WTC11 (cell line): ENCODE measurements at regions not wholly inside any gene's neighbourhood (a gene's known extent, or its start where the extent isn't known, plus 50 kb on each side); places are given as distances from the start of the nearest gene placed in this dataset.

ENCODE experiments used
- ATAC-seq: fragments of 200-7000 bp; cut with Tn5 transposase; 2 replicates; pipeline ENCODE4 v1.10.0; 2021; ENCODE audit warnings: mild to moderate bottlenecking, moderate library complexity
- CTCF ChIA-PET: fragments of 300-600 bp; sonication (Branson Sonifier 250); formaldehyde crosslinking; loops from one replicate; lab custom pipeline; 2021; ENCODE audit warnings: antibody characterized with exemption; lab: Charles Lee
- POLR2A ChIA-PET: fragments of 350-600 bp; sonication (Branson Sonifier 250); formaldehyde crosslinking; loops from one replicate; lab custom pipeline; 2021; ENCODE audit warnings: antibody characterized with exemption; lab: Charles Lee
- DNase-seq: peaks from one replicate; pipeline ENCODE4 v3.0.0; 2021; ENCODE audit warnings: low spot score
- H3K27ac Mint-ChIP-seq: 2 replicates; pipeline ENCODE4 v1.8.0; 2021; ENCODE audit warnings: mixed read lengths
- H3K27me3 Mint-ChIP-seq: 2 replicates; pipeline ENCODE4 v1.8.0; 2021; ENCODE audit warnings: low read depth, mild to moderate bottlenecking, moderate library complexity, mixed read lengths
- H3K36me3 Mint-ChIP-seq: 2 replicates; pipeline ENCODE4 v1.8.0; 2021; ENCODE audit warnings: mixed read lengths
- H3K4me1 Mint-ChIP-seq: 2 replicates; pipeline ENCODE4 v1.8.0; 2022; ENCODE audit warnings: mixed read lengths
- H3K4me3 Mint-ChIP-seq: 2 replicates; pipeline ENCODE4 v1.8.0; 2021; ENCODE audit warnings: mild to moderate bottlenecking, moderate library complexity, mixed read lengths
- H3K9me3 Mint-ChIP-seq: 2 replicates; pipeline ENCODE4 v1.8.0; 2021; ENCODE audit warnings: mixed read lengths
- E2F5 ChIP-seq: sonication (generic); formaldehyde crosslinking; IDR thresholded peaks from 2 replicates; pipeline ENCODE4 v1.8.1; 2022; ENCODE audit warnings: mild to moderate bottlenecking, moderate library complexity, missing genetic modification reagents
- GRHL2 ChIP-seq: fragments of 250-450 bp; sonication (Bioruptor Pico); IDR thresholded peaks from 2 replicates; pipeline ENCODE4 v1.8.0; 2022; ENCODE audit warnings: mild to moderate bottlenecking, moderate library complexity; ENCODE audit not compliant: insufficient replicate concordance, severe bottlenecking
- MAX ChIP-seq: sonication (generic); formaldehyde crosslinking; IDR thresholded peaks from 2 replicates; pipeline ENCODE4 v1.8.0; 2022; ENCODE audit warnings: mild to moderate bottlenecking, missing genetic modification reagents
- MLX ChIP-seq: sonication (generic); formaldehyde crosslinking; IDR thresholded peaks from 2 replicates; pipeline ENCODE4 v1.8.1; 2023; ENCODE audit warnings: mild to moderate bottlenecking, missing genetic modification reagents, moderate library complexity
- PREB ChIP-seq: sonication (generic); formaldehyde crosslinking; IDR thresholded peaks from 2 replicates; pipeline ENCODE4 v1.8.1; 2022; ENCODE audit warnings: mild to moderate bottlenecking, missing genetic modification reagents, moderate library complexity, borderline replicate concordance
- RELA ChIP-seq: sonication (generic); formaldehyde crosslinking; IDR thresholded peaks from 2 replicates; pipeline ENCODE4 v1.8.1; 2022; ENCODE audit warnings: missing genetic modification reagents, mild to moderate bottlenecking, borderline replicate concordance
- TCF7 ChIP-seq: sonication (generic); formaldehyde crosslinking; IDR thresholded peaks from 2 replicates; pipeline ENCODE4 v1.8.0; 2022; ENCODE audit warnings: mild to moderate bottlenecking, low read depth, missing genetic modification reagents, moderate library complexity
- TEAD4 ChIP-seq: sonication (generic); formaldehyde crosslinking; IDR thresholded peaks from 2 replicates; pipeline ENCODE4 v1.8.0; 2022; ENCODE audit warnings: mild to moderate bottlenecking, missing genetic modification reagents
- USF2 ChIP-seq: sonication (generic); formaldehyde crosslinking; IDR thresholded peaks from 2 replicates; pipeline ENCODE4 v1.8.1; 2023; ENCODE audit warnings: mild to moderate bottlenecking, missing genetic modification reagents, moderate library complexity
- ZBTB21 ChIP-seq: sonication (generic); formaldehyde crosslinking; IDR thresholded peaks from 2 replicates; pipeline ENCODE4 v1.8.1; 2023; ENCODE audit warnings: mild to moderate bottlenecking, missing genetic modification reagents, borderline replicate concordance
- ZBTB43 ChIP-seq: sonication (generic); formaldehyde crosslinking; IDR thresholded peaks from 2 replicates; pipeline ENCODE4 v1.8.1; 2023; ENCODE audit warnings: mild to moderate bottlenecking, missing genetic modification reagents
- ZNF138 ChIP-seq: sonication (generic); formaldehyde crosslinking; conservative IDR thresholded peaks from 2 replicates; pipeline ENCODE4 v1.8.1; 2022; ENCODE audit warnings: mild to moderate bottlenecking, moderate library complexity, missing genetic modification reagents
- ZNF232 ChIP-seq: sonication (generic); formaldehyde crosslinking; IDR thresholded peaks from 2 replicates; pipeline ENCODE4 v1.8.0; 2022; ENCODE audit warnings: mild to moderate bottlenecking, missing genetic modification reagents
- ZNF416 ChIP-seq: fragments of 250-450 bp; sonication (Bioruptor Pico); IDR thresholded peaks from 2 replicates; pipeline ENCODE4 v1.9.0; 2021; ENCODE audit warnings: mild to moderate bottlenecking, inconsistent platforms
- TF ChIP-seq, protein P1 (sequence below): fragments of 250-450 bp; sonication (Bioruptor Pico); IDR thresholded peaks from 2 replicates; pipeline ENCODE4 v1.8.0; 2021; ENCODE audit warnings: mild to moderate bottlenecking
- TF ChIP-seq, protein P2 (sequence below): sonication (generic); formaldehyde crosslinking; IDR thresholded peaks from 2 replicates; pipeline ENCODE4 v1.8.1; 2023; ENCODE audit warnings: mild to moderate bottlenecking, moderate library complexity, missing genetic modification reagents
- TF ChIP-seq, protein P3 (sequence below): sonication (generic); formaldehyde crosslinking; IDR thresholded peaks from 2 replicates; pipeline ENCODE4 v1.8.0; 2022; ENCODE audit warnings: mild to moderate bottlenecking, missing genetic modification reagents

GRCh38 chr6:30832864-30833263, 51.5 kb upstream of the DDR1 start:
- no peak overlapping the region for H3K4me3 Mint-ChIP-seq
- H3K36me3 Mint-ChIP-seq = peaks cover 8% of the 10 kb centered on the region
- peaks cover 8% of the 10 kb centered on the region for H3K9me3 Mint-ChIP-seq
- H3K27ac Mint-ChIP-seq = no peak overlapping the region
- TF ChIP-seq ZNF138 (CRISPR knock-in tag) (no peak), MAX (CRISPR knock-in tag) (no peak), RELA (no peak), TCF7 (CRISPR knock-in tag) (no peak), MLX (CRISPR knock-in tag) (no peak), USF2 (CRISPR knock-in tag) (no peak), ZNF232 (CRISPR knock-in tag) (no peak), ZNF416 (CRISPR knock-in tag) (no peak)
- TF ChIP-seq, protein P1, sequence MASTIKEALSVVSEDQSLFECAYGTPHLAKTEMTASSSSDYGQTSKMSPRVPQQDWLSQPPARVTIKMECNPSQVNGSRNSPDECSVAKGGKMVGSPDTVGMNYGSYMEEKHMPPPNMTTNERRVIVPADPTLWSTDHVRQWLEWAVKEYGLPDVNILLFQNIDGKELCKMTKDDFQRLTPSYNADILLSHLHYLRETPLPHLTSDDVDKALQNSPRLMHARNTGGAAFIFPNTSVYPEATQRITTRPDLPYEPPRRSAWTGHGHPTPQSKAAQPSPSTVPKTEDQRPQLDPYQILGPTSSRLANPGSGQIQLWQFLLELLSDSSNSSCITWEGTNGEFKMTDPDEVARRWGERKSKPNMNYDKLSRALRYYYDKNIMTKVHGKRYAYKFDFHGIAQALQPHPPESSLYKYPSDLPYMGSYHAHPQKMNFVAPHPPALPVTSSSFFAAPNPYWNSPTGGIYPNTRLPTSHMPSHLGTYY (CRISPR knock-in tag) = no peak
- peaks cover 4% of the 10 kb centered on the region; the same call in 1 of the 2 replicates for H3K27me3 Mint-ChIP-seq
- no peak for ATAC-seq
- H3K4me1 Mint-ChIP-seq = peaks cover 46% of the 10 kb centered on the region
- ChIA-PET POLR2A (interaction anchor here (1.1 kb wide), 1 partner anchor 54 kb away, joined by 3 read pairs; no protein-coding TSS in a partner anchor), CTCF (interaction anchor here (1.4 to 7.6 kb wide), 6 partner anchors 12 to 254 kb away, joined by 6 to 164 read pairs (median 8); partner anchors contain the start of gene DDR1)
- DNase-seq = no peak

DNA sequence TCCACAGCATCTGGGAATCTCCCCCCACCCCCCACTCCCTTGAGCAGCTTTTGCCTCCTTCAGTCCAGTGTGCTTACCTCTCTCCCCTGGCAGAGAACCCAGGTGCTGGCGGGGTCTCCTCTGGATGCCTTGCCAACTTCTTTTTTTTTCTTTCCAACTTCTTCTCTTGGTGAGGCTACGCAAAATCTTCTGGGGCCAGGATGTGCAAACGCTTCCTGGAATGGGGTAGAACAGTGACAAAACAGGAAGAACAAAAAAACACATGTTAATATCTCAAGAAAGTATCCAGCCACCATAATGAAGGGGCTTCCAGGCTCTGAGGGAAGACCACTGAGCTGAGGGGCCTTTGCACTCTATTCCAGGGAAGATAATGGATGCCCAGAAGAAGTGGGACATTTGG, 53.9 kb upstream of the DDR1 start:
- ChIA-PET CTCF (interaction anchor here (0.6 to 7.6 kb wide), 14 partner anchors 14 to 569 kb away, joined by 3 to 164 read pairs (median 8); partner anchors contain the start of genes DDR1, GTF2H4 and VARS2), POLR2A (interaction anchor here (1.5 to 1.6 kb wide), 2 partner anchors 51 to 52 kb away, joined by 4 to 6 read pairs; no protein-coding TSS in a partner anchor)
- DNase-seq = no peak
- no peak for ATAC-seq
- Mint-ChIP-seq H3K4me1 (peaks cover 44% of the 10 kb centered on the region), H3K36me3 (no peaks in the 10 kb centered on the region), H3K9me3 (no peaks in the 10 kb centered on the region), H3K27me3 (peaks cover 4% of the 10 kb centered on the region; the same call in 1 of the 2 replicates), H3K27ac (no peak overlapping the region), H3K4me3 (no peak overlapping the region)
- TF ChIP-seq PREB (CRISPR knock-in tag) (no peak), ZBTB21 (no peak), TEAD4 (no peak), GRHL2 (CRISPR knock-in tag) (no peak), ZNF416 (CRISPR knock-in tag) (no peak), E2F5 (CRISPR knock-in tag) (no peak), ZBTB43 (CRISPR knock-in tag) (no peak)
- TF ChIP-seq, protein P2, sequence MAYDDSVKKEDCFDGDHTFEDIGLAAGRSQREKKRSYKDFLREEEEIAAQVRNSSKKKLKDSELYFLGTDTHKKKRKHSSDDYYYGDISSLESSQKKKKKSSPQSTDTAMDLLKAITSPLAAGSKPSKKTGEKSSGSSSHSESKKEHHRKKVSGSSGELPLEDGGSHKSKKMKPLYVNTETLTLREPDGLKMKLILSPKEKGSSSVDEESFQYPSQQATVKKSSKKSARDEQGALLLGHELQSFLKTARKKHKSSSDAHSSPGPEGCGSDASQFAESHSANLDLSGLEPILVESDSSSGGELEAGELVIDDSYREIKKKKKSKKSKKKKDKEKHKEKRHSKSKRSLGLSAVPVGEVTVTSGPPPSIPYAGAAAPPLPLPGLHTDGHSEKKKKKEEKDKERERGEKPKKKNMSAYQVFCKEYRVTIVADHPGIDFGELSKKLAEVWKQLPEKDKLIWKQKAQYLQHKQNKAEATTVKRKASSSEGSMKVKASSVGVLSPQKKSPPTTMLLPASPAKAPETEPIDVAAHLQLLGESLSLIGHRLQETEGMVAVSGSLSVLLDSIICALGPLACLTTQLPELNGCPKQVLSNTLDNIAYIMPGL (CRISPR knock-in tag) = no peak
- TF ChIP-seq, protein P3, sequence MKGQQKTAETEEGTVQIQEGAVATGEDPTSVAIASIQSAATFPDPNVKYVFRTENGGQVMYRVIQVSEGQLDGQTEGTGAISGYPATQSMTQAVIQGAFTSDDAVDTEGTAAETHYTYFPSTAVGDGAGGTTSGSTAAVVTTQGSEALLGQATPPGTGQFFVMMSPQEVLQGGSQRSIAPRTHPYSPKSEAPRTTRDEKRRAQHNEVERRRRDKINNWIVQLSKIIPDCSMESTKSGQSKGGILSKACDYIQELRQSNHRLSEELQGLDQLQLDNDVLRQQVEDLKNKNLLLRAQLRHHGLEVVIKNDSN (CRISPR knock-in tag) = no peak
